HG03565 (cell line): ENCODE measurements at regions not wholly inside any gene's neighbourhood (a gene's known extent, or its start where the extent isn't known, plus 50 kb on each side); places are given as distances from the start of the nearest gene placed in this dataset.

Experiments
- ATAC-seq: cut with Tn5 transposase; IDR thresholded peaks from one replicate; pipeline ENCODE4 v1.9.1; 2021; ENCODE audit warnings: mild to moderate bottlenecking, moderate library complexity; ENCODE audit not compliant: unreplicated experiment

- ATAC-seq = no peak
These were observed 52.2 kb upstream of the PCDH7 start for GRCh38 chr4:30667919-30668318.

GRCh38 chr4:30670206-30670605, 50.0 kb upstream of the PCDH7 start:
- ATAC-seq = no peak
